ENCODE measurements at regions not wholly inside any gene's neighbourhood (a gene's known extent, or its start where the extent isn't known, plus 50 kb on each side); places are given as distances from the start of the nearest gene placed in this dataset.

GRCh38 chr5:153905219-153905618, 133.5 kb downstream of the FAM114A2 start:
- DNase-seq (ENCODE audit: low read depth), result no peak
- TF ChIP-seq CTCF (IDR thresholded peaks at IDR 0.05; ENCODE audit: insufficient read depth, low read depth, low read length), result no peak
- no peak overlapping the region for H3K4me3 ChIP-seq (ENCODE audit: low read depth, low read length)

GRCh38 chr5:153903321-153903720, 135.4 kb downstream of the FAM114A2 start:
- no peak overlapping the region for H3K4me3 ChIP-seq (ENCODE audit: low read depth, low read length)
- TF ChIP-seq CTCF (IDR thresholded peaks at IDR 0.05; ENCODE audit: insufficient read depth, low read depth, low read length), result no peak
- no peak for DNase-seq (ENCODE audit: low read depth)

- no peak overlapping the region for H3K4me3 ChIP-seq (ENCODE audit: low read depth, low read length)
- no peak for TF ChIP-seq CTCF (IDR thresholded peaks at IDR 0.05; ENCODE audit: insufficient read depth, low read depth, low read length)
- DNase-seq (ENCODE audit: low read depth), result no peak
These were observed 136.7 kb downstream of the FAM114A2 start for GRCh38 chr5:153902016-153902415.

- no peak overlapping the region for H3K4me3 ChIP-seq (ENCODE audit: low read depth, low read length)
- TF ChIP-seq CTCF (IDR thresholded peaks at IDR 0.05; ENCODE audit: insufficient read depth, low read depth, low read length), result no peak
- no peak for DNase-seq (ENCODE audit: low read depth)
These were observed 137.3 kb downstream of the FAM114A2 start for GRCh38 chr5:153901449-153901848.

GRCh38 chr5:153900703-153901395, 137.9 kb downstream of the FAM114A2 start:
- no peak for TF ChIP-seq CTCF (IDR thresholded peaks at IDR 0.05; ENCODE audit: insufficient read depth, low read depth, low read length)
- H3K4me3 ChIP-seq (ENCODE audit: low read depth, low read length), result no peak overlapping the region
- peak; percentile 78 for DNase-seq (ENCODE audit: low read depth)

- no peak overlapping the region for H3K4me3 ChIP-seq (ENCODE audit: low read depth, low read length)
These were observed 139.0 kb downstream of the FAM114A2 start for GRCh38 chr5:153899746-153900145.

More at GRCh38 chr5:153899746-153900145, 139.0 kb downstream of the FAM114A2 start:
- no peak for TF ChIP-seq CTCF (IDR thresholded peaks at IDR 0.05; ENCODE audit: insufficient read depth, low read depth, low read length)
- DNase-seq (ENCODE audit: low read depth), result no peak

Data from fibroblast of villous mesenchyme (primary cell).